Dermis microvascular lymphatic vessel endothelial cell (primary cell): ENCODE measurements at regions not wholly inside any gene's neighbourhood (a gene's known extent, or its start where the extent isn't known, plus 50 kb on each side); places are given as distances from the start of the nearest gene placed in this dataset.
"Not testable (repeated sequence)": the region's sequence is repeated elsewhere in the genome, so short reads cannot be mapped to it uniquely, and the experiment has no call there.

Experiments
- DNase-seq, 2 donors: peaks; one replicate each; pipeline versions ENCODE4 v3.0.0 to v3.0.0-alpha.2; 2010; ENCODE audit warnings: low read depth in 2 of 2

DNA sequence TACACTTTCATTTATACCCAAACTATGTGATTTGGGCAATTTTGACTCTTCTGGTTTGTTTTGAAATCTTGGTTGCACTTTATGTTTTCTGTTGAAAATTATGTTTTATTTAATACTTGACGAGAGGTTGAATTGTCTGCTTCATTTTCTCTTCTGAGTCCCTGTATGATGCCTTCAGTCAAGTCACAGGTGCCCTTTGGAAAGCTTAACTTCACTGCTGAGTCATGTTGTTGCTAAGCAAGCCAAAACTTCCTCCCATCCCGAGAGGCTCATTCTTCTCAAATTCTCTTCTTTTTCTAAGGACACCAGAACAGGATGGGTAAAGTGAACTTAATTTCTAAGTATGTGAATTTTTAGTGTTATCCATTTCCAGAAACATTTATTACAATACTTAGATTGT, 455.3 kb upstream of the PTGER4 start:
- peak in 1 of 2 donors; percentile 44 for DNase-seq

DNA sequence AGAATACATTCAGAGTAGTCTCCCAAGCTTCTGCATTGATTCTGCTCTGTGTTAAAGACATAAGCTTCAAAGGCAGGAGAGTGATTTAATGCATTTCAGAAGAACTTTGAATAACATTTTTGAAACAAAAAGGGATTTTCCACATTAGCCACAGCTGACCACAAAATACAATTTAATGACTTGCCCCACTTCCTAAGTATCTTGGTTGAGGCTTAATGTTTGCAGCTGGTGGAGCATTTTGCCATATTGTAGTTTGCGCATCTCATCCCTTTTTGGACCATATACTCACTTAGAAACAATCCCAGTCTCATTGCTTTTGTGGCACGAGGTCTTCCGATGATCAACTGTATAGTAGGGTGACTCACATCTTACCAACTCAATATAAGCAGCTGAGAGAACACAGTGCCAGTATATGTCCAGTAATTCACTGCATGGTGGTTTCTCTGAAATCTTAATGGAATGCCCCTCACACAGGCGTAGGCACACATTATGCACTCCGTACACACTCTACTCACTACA, 455.8 kb upstream of the PTGER4 start:
- DNase-seq = peak in 1 of 2 donors; percentile 75

DNA sequence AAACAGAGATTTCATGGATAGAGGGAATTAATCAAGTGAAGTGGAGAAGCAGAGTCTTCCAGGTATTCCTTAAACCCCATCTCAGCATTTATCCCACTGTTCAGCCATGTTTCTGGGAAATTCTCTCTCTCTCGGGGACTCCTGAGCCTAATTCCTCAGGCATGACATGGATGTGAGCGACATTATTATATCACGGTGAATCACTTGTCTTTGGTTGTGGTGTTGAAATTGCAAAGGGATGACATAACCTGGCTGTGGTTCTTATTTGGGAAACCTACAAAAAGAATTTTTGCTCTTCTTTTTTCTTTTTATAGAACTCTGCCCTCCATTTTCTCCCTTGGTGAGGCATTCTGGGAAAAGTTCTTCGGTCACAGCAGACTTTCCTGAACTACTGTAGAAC, 457.9 kb upstream of the PTGER4 start:
- DNase-seq = no peak

DNA sequence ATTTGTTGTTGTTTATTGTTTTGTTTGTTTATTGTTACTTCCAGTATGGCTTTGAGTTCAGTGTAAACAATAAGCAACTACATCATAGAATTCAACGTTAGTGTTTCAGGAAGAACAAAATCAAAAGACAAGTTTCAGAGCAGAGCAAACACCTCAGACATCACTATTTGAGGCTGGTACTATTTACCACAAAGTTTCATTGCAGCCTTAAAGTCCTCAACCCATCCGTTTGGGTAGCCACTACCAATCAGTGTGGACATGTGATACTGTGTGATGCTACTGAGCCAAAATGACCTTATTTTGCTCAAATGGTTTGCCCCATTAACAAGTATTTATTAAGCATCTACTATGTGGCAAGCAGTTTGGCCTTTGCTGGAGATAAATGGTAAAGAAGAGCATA, 458.5 kb upstream of the PTGER4 start:
- no peak for DNase-seq

DNA sequence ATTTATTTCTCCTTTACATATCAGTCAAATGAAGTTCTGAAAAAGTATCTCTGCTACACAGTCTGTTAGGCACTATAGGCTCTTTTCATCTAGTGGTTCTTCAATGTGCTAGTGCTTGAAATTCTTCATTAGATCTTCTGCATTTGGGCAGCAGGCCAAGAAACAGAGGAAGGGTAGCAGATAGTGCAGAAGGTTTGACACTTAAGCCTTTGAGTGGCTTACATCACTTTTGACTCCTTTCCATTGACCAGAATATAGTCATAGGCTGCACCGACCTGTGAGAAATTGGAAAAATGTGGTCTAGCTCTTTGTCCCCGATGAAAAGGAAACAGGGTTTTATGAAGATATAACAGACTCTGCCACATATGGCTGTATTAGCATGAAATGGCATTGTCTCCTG, 459.5 kb upstream of the PTGER4 start:
- DNase-seq = no peak

DNA sequence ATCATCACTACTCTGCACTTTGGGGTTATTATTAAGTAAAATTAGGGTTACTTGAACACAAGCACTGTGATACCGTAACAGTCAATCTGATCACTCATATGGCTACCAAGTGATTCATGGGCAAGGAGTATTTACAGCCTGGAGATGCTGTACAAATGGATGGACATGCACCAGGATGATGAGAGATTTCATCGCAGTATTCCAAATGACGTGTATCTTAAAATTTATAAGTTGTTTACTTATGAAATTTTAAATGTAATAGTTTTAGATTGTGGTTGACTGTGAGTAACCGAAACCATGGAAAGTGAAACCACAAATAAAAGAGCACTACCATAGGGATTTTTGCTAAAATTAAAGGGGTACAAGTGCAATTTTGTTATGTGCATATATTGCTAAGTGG, 462.2 kb upstream of the PTGER4 start:
- DNase-seq = no peak

DNA sequence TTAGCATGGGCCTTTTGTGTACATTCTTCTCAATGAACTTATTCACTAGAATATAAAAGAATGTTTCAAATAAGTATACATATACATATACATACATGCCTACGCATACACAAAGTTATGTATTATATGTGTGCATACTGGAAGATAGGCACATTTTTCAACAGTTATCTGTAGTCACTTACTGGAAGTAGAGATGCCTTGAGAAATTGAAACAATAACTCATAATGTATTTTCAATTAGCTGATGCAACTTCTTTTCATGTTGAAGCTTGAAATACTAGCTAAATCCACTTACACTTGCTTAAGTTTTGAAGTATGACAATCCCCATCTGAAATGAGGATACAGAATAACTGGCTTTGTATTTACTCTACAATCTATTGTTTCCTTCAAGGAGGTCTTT, 469.0 kb upstream of the PTGER4 start:
- DNase-seq = no peak

DNA sequence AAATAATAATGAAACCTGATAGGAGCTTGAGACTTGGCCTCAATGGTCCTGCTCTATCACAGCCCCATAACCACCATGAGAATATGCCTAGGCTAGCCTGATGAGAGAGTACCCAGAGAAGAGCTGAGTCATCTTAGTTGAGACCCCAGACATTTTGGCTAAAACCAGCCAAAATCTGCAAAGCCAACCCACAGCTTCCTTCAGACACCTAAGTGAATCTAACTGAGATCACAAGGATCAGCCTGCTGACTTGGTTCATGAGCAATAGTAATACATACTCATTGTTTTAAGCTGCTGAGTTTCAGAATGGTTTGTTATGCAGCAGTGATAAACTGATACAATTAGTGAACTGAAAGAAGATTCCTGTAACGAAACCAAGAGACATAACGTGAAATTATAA, 473.7 kb upstream of the PTGER4 start:
- DNase-seq = no peak

DNA sequence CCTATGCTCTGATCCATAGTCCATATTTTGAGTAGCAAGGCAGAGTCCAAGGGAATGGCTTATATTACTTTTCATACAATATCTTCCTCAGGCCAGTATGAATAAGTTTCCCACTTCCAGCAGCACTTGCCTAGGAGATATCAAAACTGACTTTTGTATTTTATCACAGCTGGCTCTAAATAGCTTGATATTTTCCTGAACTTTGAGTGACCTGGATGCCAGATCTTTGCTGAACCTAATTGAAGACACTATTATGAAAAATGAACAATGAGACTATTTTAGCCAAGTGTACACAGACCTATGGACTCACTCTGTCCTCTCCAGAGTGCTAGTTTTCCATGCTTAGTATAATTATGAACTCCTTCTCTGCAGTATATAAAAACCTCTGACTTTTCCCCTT, 475.6 kb upstream of the PTGER4 start:
- peak in 1 of 2 donors; percentile 70 for DNase-seq

DNA sequence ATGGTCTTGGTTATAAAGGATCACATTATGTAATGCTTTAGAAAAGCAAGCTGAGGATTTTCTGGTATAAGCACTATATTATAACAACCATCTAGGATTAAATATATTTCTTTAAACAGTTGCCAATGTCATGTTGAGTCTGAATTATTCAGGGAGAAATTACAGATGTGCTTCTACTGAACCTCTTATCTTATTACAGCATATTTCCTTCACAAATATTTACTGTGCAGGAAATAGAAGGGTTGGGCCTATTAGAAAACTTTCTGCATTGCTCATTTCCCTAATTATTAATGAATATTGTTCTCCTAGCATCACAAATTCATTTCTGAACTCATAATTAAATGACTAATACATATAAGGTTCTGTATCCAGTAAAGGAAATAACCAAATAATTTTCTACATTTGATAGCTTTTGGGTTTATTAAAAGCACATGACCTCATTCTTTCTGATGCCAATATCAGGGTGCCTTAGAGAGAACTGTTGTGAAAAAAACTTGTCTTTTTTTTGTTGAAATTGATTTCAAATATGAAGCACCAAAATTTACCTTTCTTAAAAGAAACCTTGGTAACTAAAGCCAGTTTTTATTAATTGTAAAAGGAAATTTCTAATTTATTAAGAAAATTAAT, 476.8 kb upstream of the PTGER4 start:
- peak; percentile 50 to 79 for DNase-seq

DNA sequence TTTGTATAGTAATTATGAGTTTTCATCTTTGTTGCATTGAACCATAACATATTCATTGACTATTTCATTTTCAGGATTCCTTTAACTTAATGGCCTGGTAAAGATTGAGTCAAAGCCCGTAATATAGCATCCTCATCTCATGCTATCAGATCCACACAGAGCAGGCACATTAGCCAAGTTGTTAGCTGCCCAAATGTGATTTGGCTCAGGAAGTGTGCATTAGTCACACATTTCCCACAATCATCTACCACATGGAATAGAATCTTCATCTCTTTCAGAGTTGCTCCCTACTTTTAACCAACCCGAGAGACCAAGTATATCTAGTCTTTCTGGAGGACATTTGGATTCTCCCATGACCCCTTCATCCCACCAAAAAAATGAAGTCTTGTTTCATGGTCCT, 481.0 kb upstream of the PTGER4 start:
- peak; percentile 55 to 84 for DNase-seq

DNA sequence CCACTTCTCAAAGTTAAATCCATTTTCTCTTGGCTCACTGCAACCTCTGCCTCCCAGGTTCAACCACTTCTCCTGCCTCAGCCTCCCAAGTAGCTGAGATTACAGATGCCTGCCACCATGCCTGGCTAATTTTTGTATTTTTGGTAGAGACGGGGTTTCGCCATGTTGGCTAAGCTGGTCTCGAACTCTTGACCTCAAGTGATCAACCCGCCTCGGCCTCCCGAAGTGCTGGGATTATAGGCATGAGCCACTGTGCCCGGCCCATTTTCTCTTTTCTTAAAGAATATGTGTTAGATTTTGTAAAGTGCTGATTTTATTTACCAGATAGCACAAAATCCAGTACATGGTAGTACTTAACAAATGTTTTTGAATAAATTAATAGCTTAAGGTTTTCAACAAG, 484.1 kb upstream of the PTGER4 start:
- not testable (repeated sequence) for DNase-seq

DNA sequence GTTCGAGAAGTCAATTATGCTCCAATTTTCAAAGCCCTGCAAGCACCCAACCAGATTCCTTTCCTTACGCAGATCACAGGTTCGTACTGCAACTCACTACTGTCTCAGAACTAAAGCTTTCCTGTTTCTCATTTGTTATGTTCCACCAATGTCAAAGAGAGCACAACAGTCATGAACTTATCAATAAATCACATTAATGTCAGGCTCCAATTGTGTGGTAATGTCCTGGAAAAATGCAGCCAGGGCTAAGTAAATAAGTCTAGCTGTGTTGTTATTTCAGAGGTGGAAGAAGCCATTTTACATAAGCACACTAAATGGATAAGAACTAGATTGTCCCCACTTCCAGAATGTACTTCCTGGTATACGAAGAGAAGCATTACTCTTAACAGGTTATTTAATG, 488.6 kb upstream of the PTGER4 start:
- peak in 1 of 2 donors; percentile 54 for DNase-seq

DNA sequence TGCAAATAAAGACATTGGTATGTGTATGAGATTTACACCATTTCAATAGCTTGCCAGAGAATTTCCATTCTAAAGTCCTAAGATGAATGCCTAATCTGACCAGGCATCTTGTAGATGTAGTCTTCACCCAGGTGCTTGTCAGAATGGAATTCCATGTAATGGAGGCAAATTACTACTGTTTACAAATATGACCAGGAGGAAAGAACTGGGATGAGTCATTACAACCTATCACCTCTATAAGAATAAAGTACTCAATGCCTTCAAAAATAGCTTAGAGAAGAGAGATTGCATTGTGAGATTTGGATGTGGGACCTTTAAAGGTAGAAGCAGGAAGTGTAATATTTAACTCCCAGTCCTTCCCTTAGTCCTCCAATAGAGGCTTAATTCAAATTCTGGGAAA, 507.0 kb upstream of the PTGER4 start:
- DNase-seq = peak in 1 of 2 donors; percentile 56

DNA sequence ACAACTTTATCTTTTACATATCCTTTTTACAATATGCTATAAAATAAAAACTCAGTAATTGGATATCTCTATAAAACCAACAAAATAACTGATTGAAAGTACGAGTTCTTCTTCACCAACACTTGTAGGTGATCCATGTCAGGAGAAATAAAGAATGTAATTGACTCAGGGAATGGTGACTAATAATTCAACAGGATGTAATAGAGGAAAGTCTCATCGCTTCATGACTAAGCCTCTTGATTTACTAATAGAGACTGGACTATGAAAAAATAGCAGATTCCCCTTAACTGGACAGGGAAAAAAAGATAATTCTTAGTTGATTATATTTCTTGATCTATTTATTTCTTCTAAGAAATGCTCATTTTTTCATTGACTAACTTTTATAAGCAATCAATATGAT, 507.7 kb upstream of the PTGER4 start:
- DNase-seq = peak; percentile 14 to 81

DNA sequence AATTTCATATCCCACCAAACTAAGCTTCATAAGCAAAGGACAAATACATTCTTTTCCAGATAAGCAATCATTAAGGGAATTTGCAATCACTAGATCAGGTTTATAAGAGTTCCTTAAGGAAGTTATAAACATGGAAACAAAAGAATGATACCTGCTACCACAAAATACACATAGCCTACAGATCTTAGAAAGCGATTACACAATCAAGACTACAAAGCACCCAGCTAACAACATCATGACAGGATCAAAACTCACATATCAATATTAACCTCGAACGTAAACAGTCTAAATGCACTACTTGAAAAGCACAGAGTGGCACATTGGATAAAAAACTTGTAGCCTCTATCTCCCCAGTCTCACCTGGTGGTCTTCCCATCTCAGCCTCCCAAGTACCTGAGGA, 512.4 kb upstream of the PTGER4 start:
- DNase-seq = no peak

DNA sequence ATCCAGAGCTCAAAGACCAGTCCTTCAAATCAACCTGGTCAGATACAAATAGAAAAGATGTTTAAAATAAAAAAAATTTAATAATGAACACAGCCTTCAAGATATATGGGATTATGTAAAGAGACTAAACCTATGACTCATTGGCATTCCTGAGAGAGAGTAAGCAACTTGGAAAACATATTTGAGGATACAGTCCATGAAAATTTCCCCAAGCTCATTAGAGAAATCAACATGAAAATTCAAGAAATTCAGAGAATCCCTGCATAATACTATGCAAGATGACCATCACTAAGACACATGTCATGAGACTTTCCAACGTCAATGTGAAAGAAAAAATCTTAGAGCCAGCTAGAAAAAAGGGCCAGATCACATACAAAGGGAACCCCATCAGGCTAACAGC, 512.9 kb upstream of the PTGER4 start:
- DNase-seq = peak in 1 of 2 donors; percentile 5

DNA sequence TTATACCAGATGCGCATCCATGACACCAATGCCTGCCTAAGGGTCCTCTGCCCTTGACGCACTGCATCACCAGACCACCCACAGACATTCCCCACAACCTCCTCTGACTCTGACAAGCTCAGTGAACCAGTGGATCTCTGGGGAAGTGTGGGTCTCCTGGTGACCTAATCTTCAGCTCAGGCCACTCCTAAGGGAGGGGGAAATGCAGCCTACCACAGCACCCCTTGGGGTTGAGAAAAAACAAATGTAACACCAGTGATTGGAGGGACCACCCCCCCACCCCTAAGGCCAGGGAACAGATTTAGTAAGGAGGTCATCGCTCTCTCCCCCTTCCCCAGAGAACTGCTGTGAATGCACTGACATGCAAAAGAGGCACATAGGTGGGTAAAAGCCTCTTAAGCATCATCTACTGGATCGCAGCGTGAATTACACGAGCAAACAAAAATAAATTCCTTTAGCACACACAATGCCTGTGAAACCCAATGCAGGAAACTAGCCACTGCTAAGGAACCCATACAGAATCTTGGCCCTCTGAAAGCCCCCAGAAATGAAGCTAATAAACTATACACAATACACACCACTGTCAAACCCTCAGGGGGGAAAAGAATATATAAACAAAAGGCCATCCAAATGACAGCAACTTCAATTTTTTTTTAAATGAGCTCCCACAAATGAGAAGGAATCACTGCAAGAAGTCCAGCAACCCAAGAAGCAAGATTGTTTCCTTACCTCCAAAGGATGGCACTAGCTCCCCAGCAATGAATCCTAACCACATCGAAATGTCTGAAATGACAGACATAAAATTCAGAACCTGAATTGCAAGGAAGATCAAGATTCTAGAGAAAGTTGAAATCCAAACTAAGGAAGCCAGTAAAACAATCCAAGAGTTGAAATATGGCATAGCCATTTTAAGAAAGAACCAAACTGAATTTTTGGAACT, 513.7 kb upstream of the PTGER4 start:
- peak in 1 of 2 donors; percentile 47 for DNase-seq

DNA sequence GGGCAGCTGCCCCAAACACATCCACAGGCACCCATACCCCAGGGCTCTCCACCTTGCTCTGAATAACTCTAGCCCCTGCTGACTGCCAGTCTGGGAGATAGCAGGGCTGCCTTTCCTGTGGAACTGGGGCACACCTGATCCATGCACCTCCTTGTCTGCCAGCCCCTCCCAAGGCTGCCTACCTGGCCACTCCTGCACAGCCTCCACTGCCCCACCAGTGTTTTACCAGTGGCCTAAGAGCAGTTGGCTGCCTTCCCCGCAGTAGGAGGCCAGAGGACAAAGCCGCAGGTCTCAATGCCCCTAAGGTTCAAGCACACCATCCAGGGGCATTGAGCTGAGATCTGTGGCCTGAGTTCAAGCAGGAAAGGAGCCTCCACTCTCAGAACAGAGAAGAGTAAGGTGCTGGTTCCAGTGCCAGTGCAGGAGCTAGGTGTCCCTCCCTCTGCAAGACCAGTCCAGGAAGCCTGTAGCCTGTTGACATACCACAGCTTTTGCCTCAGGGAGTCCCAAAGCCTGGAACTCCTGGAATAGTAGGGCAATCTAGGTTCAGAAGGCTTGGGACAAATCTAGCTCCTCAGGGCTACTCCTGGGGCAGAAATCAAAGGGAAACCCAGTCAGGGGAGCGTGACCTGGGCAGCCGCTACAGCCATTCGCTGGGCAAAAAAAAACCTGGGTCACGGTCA, 514.5 kb upstream of the PTGER4 start:
- no peak for DNase-seq

DNA sequence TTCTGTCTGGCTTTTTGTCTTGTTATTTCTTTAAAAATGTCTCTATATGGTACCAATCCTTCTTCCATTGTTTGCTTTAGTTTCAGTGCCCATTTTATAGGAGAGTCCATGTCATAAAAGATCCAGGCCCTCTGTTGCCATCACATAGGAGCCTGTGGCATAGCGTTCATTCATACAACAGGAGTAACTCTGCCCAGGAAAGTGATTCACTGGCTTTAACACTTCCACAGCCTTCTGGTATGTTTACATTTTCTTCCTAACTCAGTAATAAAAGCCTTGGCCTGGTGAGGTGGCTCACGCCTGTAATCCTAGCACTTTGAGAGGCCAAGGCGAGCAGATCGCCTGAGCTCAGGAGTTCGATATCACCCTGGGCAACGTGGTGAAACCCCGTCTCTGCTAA, 519.3 kb upstream of the PTGER4 start:
- DNase-seq = peak in 1 of 2 donors; percentile 12

DNA sequence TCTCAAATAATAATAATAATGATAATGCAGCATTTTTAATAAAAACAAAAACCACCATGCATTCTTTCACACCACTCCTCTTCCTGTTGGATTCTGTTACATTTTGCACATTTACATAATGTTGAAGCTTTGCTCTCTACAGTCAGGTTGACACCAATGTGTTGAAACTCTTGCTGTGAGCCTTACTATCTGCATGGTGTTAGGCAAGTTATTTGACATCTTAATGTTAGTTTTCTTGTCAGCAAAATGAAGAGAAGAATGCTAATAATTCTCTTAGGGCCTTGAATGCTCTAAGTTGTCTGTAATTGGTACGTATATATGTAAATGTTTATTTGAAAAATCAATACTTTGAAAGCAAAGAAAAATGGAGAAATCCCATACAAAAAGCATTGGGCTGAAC, 525.5 kb upstream of the PTGER4 start:
- no peak for DNase-seq

DNA sequence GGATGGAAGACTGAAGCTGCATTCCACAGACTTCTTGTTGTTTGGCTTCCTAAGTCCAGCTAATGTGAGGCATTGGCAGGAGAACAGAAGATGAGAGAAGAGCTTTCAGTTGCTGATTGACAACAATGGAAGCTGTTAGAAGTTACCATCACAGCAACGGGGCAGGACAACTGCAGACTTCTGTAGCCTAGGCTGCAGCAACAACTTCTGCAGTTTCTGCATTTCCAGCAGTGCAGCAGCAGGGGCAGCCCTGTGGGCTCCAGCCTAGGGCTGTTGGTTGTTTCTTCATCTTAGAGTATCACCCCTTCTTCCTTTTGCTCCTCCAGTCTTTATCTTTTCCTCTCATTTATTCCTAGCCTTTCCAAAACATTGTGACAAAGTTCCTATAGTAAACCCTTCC, 528.8 kb upstream of the PTGER4 start:
- no peak for DNase-seq
